ENCODE measurements at regions not wholly inside any gene's neighbourhood (a gene's known extent, or its start where the extent isn't known, plus 50 kb on each side); places are given as distances from the start of the nearest gene placed in this dataset.

GRCh38 chr11:90784241-90784814 is 561.5 kb upstream of the CHORDC1 start:
- Histone ChIP-seq H3K27me3 (ENCODE audit: insufficient read depth, poor library complexity, severe bottlenecking) (no peaks in the 10 kb centered on the region), H3K4me3 (replicated peaks; ENCODE audit: insufficient read depth, low read length) (no peak overlapping the region)
- TF ChIP-seq CTCF (IDR thresholded peaks at IDR 0.05; ENCODE audit: insufficient read depth, low read length): no peak
- no peak for TF ChIP-seq REST (IDR thresholded peaks at IDR 0.05; ENCODE audit: insufficient replicate concordance, low read depth)
- no peak for TF ChIP-seq POLR2AphosphoS5 (IDR thresholded peaks at IDR 0.05; ENCODE audit: low read depth)
- TF ChIP-seq GABPA (IDR thresholded peaks at IDR 0.05; ENCODE audit: low read depth): no peak
- no peak for TF ChIP-seq SPI1 (IDR thresholded peaks at IDR 0.05; ENCODE audit: borderline replicate concordance, low read depth)

GRCh38 chr11:90783111-90783510 is 560.3 kb upstream of the CHORDC1 start:
- Histone ChIP-seq H3K27me3 (ENCODE audit: insufficient read depth, poor library complexity, severe bottlenecking) (no peaks in the 10 kb centered on the region), H3K4me3 (replicated peaks; ENCODE audit: insufficient read depth, low read length) (no peak overlapping the region), H3K27ac (replicated peaks) (no peak overlapping the region)
- DNase-seq (ENCODE audit: low read depth in 1 of 2, low spot score in 1 of 2): no peak
- TF ChIP-seq CTCF (IDR thresholded peaks at IDR 0.05; ENCODE audit: insufficient read depth, low read length): no peak
- no peak for TF ChIP-seq POLR2AphosphoS5 (IDR thresholded peaks at IDR 0.05; ENCODE audit: low read depth)
- TF ChIP-seq REST (IDR thresholded peaks at IDR 0.05; ENCODE audit: insufficient replicate concordance, low read depth): no peak
- TF ChIP-seq GABPA (IDR thresholded peaks at IDR 0.05; ENCODE audit: low read depth): no peak
- TF ChIP-seq SPI1 (IDR thresholded peaks at IDR 0.05; ENCODE audit: borderline replicate concordance, low read depth): no peak

More at GRCh38 chr11:90784241-90784814, 561.5 kb upstream of the CHORDC1 start:
- no peak for DNase-seq (ENCODE audit: low read depth in 1 of 2, low spot score in 1 of 2)
- no peak overlapping the region for H3K27ac ChIP-seq (replicated peaks)

- no peak for DNase-seq (ENCODE audit: low read depth in 1 of 2, low spot score in 1 of 2)
- no peak overlapping the region for H3K4me3 ChIP-seq (replicated peaks; ENCODE audit: insufficient read depth, low read length)
- no peaks in the 10 kb centered on the region for H3K27me3 ChIP-seq (ENCODE audit: insufficient read depth, poor library complexity, severe bottlenecking)
- no peak overlapping the region for H3K27ac ChIP-seq (replicated peaks)
- TF ChIP-seq CTCF (IDR thresholded peaks at IDR 0.05; ENCODE audit: insufficient read depth, low read length) (no peak), SPI1 (IDR thresholded peaks at IDR 0.05; ENCODE audit: borderline replicate concordance, low read depth) (no peak), GABPA (IDR thresholded peaks at IDR 0.05; ENCODE audit: low read depth) (no peak), POLR2AphosphoS5 (IDR thresholded peaks at IDR 0.05; ENCODE audit: low read depth) (no peak), REST (IDR thresholded peaks at IDR 0.05; ENCODE audit: insufficient replicate concordance, low read depth) (no peak)
These were observed 556.2 kb upstream of the CHORDC1 start for GRCh38 chr11:90779098-90779497.
